Choroid plexus epithelial cell (primary cell): ENCODE measurements at regions not wholly inside any gene's neighbourhood (a gene's known extent, or its start where the extent isn't known, plus 50 kb on each side); places are given as distances from the start of the nearest gene placed in this dataset.

Experiments used
- DNase-seq: peaks from one replicate; pipeline ENCODE4 v3.0.0-alpha.2; 2010; ENCODE audit warnings: low read depth
- H3K4me3 ChIP-seq: 2 replicates; pipeline ENCODE4 v1.5.1; 2011; ENCODE audit warnings: low read depth, mild to moderate bottlenecking, control low read depth, low read length, moderate library complexity
- TF ChIP-seq, protein P1 (sequence below): conservative IDR thresholded peaks from 2 replicates; pipeline ENCODE4 v1.5.1; 2011; ENCODE audit warnings: low read depth, mild to moderate bottlenecking, control low read depth, inconsistent platforms, low read length, moderate library complexity

DNA sequence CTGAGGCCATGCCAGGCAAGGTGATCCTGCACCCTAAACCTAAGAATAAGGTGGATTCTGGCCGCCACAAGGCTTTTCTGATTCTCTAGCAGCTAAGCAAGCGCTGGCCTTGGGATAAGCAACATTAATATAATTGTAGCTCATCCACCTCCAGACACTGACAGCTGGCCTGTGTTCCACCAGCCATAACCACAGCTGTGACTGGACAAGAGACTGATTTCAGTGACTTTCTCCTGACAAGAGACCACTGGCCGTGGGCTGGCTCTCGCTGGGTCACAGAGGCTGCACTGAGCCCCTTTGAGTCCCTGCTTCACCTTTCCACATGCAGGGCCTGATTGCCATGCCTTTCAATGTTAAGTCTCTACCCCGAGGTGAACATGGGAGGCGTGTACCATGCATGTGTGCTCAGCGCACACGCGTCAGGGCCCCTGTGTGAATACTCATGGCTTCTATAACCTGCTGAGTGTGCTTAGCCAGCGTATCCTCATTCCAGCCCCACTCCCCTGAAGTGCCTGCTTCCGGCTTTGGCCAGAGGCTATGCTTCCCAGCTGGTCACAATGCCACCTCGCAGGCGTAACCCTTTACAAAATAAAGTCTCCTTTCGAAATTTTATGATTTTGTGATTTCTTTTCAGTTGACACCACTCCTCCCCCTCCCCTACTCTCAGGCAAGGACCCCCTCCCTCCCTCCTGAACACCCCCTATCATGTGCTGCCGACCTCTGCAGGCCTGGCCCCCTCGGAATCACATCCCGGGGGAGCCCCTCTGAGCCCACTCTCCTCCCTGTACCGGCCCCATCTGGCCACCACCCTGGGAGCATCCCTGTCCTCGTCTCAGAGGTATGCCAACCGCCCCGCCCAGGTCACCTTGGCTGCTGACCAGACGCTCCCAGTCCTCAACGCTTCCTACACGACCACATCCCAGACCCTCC lies 128.1 kb downstream of the CTTN start:
- TF ChIP-seq, protein P1, sequence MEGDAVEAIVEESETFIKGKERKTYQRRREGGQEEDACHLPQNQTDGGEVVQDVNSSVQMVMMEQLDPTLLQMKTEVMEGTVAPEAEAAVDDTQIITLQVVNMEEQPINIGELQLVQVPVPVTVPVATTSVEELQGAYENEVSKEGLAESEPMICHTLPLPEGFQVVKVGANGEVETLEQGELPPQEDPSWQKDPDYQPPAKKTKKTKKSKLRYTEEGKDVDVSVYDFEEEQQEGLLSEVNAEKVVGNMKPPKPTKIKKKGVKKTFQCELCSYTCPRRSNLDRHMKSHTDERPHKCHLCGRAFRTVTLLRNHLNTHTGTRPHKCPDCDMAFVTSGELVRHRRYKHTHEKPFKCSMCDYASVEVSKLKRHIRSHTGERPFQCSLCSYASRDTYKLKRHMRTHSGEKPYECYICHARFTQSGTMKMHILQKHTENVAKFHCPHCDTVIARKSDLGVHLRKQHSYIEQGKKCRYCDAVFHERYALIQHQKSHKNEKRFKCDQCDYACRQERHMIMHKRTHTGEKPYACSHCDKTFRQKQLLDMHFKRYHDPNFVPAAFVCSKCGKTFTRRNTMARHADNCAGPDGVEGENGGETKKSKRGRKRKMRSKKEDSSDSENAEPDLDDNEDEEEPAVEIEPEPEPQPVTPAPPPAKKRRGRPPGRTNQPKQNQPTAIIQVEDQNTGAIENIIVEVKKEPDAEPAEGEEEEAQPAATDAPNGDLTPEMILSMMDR, result no peak
- H3K4me3 ChIP-seq, result no peak overlapping the region
- DNase-seq, result no peak

GRCh38 chr11:70527046-70527395 lies 128.7 kb downstream of the CTTN start:
- TF ChIP-seq, protein P1, result no peak
- no peak for DNase-seq
- no peak overlapping the region for H3K4me3 ChIP-seq

DNA sequence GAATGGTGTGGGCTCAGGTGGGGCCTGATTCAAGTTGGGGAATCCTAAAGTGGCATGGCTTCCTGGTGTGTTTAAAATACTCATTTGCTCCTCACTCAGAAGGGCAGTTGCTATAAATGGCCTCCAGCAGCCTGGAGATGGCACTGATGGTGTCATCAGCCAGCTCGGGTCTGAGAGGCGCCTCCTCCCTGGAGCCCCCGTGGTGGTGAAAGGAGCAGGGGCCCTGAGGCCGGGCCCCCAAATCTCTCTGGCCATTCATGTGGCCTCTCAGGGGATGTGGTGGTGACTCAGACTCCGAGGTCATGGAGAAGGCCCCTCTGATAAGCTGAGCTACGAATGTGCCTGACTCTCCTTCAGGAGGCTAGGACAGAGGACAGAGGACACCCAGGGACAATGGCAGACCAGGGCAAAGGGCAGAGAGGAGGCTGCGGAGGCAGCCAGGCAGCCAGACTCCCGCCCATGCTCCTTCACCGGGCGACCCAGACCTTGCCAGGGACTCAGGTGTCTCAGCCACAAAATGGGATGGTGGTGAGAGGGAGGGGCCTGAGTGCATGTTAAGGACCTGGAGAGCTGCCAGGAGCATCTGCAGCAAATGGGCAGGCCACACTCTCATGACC lies 129.2 kb downstream of the CTTN start:
- no peak for DNase-seq
- TF ChIP-seq, protein P1, result no peak
- H3K4me3 ChIP-seq, result no peak overlapping the region

DNA sequence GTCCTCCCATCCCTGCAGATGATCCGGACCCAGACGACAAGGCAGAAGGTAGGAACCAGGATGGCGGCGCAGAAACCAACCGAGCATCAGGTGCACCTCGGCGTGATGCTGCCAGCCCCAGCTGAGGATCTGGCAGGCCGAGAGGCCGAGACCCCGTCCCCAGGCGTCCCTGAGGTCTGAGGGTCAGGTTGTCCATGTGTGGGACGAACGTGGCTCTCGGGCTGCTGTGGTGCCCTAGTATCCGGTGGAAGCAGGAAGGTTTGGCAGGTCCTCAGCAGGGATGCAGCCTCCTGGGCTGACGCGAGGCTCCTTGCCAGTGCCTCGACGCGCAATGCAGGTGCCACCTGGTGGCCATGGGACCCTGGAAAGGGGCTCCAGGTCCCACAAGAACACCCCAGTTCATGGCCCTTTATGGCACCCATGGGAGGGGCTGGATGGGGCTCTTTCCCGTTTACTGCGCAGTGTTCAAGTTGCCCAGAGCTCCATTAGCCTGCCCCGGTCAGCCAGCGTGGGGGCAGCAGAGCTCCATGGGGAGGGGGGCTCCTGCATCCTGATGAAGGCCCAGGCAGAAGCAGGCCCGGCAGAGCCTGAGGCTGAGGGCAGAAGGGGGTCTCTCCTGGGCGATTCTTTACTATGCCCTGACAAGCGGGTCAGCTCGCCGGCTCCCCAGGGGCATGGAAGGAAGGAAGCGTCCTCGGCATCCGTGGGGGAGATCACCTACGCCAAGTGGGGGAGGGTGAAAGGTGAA lies 129.9 kb downstream of the CTTN start:
- TF ChIP-seq, protein P1, result no peak
- no peak for DNase-seq
- H3K4me3 ChIP-seq, result no peak overlapping the region

DNA sequence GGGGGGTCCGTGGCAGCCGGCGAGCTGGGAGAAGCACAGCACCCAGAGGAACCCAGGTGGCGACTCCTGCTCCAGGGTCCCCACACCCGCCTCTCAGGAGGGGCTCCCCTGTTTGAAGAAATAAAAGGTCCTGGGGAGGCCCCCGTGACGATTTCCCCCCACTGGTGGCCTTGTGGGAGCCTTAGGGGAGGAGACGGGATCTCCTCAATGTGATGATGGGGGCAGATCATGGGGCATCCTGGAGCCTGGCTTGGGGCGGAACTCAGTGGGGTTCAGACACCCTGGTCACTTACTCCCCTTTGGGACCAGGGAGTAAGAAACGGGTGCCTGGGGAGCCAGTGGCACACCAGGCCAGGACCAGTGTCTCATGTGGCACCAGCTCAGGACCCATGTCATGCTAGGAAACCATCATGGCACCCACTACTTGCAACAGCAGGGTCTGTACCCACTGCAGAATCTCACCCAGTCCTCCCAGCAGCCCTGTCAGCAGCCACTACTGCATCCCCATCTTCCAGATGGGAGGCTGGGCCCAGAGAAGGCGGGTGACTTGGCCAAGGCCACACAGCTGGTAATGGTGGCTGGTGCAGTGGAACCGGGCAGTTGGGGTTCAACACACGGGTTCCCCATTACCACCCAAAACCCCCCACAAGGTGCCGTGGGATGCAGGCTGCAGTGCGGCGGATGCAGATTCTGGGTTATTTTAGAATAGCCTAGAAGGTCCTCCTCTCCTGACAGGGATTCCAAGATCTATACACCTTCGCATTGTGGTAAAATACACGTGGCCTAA lies 130.7 kb downstream of the CTTN start:
- H3K4me3 ChIP-seq, result no peak overlapping the region
- TF ChIP-seq, protein P1, result no peak
- DNase-seq, result no peak

- TF ChIP-seq, protein P1, result no peak
- no peak for DNase-seq
- H3K4me3 ChIP-seq, result no peak overlapping the region
These were observed 131.7 kb downstream of the CTTN start for GRCh38 chr11:70530010-70530409.
